ENCODE measurements at regions not wholly inside any gene's neighbourhood (a gene's known extent, or its start where the extent isn't known, plus 50 kb on each side); places are given as distances from the start of the nearest gene placed in this dataset.
"Not testable (repeated sequence)": the region's sequence is repeated elsewhere in the genome, so short reads cannot be mapped to it uniquely, and the experiment has no call there.

GRCh38 chr3:105979961-105980360 lies 111.1 kb upstream of the CBLB start:
- no peak for DNase-seq

GRCh38 chr3:105982207-105982606 lies 113.4 kb upstream of the CBLB start:
- DNase-seq, result no peak

GRCh38 chr3:105984837-105985236 lies 116.0 kb upstream of the CBLB start:
- DNase-seq, result no peak

- not testable (repeated sequence) for DNase-seq
Measured at GRCh38 chr3:105986343-105986742, 117.5 kb upstream of the CBLB start.

- DNase-seq, result no peak
Measured at GRCh38 chr3:105987809-105988208, 119.0 kb upstream of the CBLB start.

GRCh38 chr3:105988540-105989212 lies 119.9 kb upstream of the CBLB start:
- no peak for DNase-seq

- DNase-seq, result no peak
Measured at GRCh38 chr3:105996781-105997180, 128.0 kb upstream of the CBLB start.

- DNase-seq, result no peak
Measured at GRCh38 chr3:105997466-105997799, 128.6 kb upstream of the CBLB start.

GRCh38 chr3:105997800-105998526 lies 129.2 kb upstream of the CBLB start:
- no peak for DNase-seq

GRCh38 chr3:105999856-106000255 lies 131.0 kb upstream of the CBLB start:
- no peak for DNase-seq

GRCh38 chr3:106001923-106002322 lies 133.1 kb upstream of the CBLB start:
- DNase-seq, result no peak

- no peak for DNase-seq
Measured at GRCh38 chr3:106004137-106004681, 135.4 kb upstream of the CBLB start.

GRCh38 chr3:106004826-106005225 lies 136.0 kb upstream of the CBLB start:
- DNase-seq, result no peak

GRCh38 chr3:106006001-106006400 lies 137.2 kb upstream of the CBLB start:
- DNase-seq, result no peak

- no peak for DNase-seq
Measured at GRCh38 chr3:106006571-106006970, 137.8 kb upstream of the CBLB start.

GRCh38 chr3:106007512-106007911 lies 138.7 kb upstream of the CBLB start:
- DNase-seq, result no peak

GRCh38 chr3:106008766-106009165 lies 140.0 kb upstream of the CBLB start:
- no peak for DNase-seq

GRCh38 chr3:106010829-106011228 lies 142.0 kb upstream of the CBLB start:
- no peak for DNase-seq

- DNase-seq, result no peak
Measured at GRCh38 chr3:106013971-106014370, 145.2 kb upstream of the CBLB start.

- no peak for DNase-seq
Measured at GRCh38 chr3:106014518-106014917, 145.7 kb upstream of the CBLB start.

GRCh38 chr3:106014971-106015370 lies 146.2 kb upstream of the CBLB start:
- no peak for DNase-seq

GRCh38 chr3:106018102-106018501 lies 149.3 kb upstream of the CBLB start:
- no peak for DNase-seq

- no peak for DNase-seq
Measured at GRCh38 chr3:106018929-106019550, 150.2 kb upstream of the CBLB start.

GRCh38 chr3:106022913-106023312 lies 154.1 kb upstream of the CBLB start:
- DNase-seq, result no peak

All from right kidney (tissue), 1 donor.